Uterus (tissue), 3 donors: ENCODE measurements at regions not wholly inside any gene's neighbourhood (a gene's known extent, or its start where the extent isn't known, plus 50 kb on each side); places are given as distances from the start of the nearest gene placed in this dataset.

Source experiments
- DNase-seq, 2 donors: peaks; one replicate each; pipeline ENCODE4 v3.0.0-alpha.2; 2019 to 2020
- H3K27ac ChIP-seq, 2 donors: fragments of 200-600 bp; sonication (generic); 1 replicate in 1 of 2; 2 replicates in 1 of 2; pipeline ENCODE4 v1.5.1; 2016 to 2018
- H3K27me3 ChIP-seq, 2 donors: fragments of 200-600 bp; sonication (generic); one replicate each; pipeline ENCODE4 v1.5.1; 2018 to 2019; ENCODE audit warnings: control low read depth in 1 of 2
- H3K36me3 ChIP-seq, 2 donors: fragments of 200-600 bp; sonication (generic); one replicate each; pipeline ENCODE4 v1.5.1; 2019; ENCODE audit warnings: control low read depth in 1 of 2
- H3K4me1 ChIP-seq, 2 donors: fragments of 200-600 bp; sonication (generic); one replicate each; pipeline ENCODE4 v1.5.1; 2018 to 2019; ENCODE audit warnings: control low read depth in 1 of 2
- H3K4me3 ChIP-seq, 2 donors: fragments of 200-600 bp; sonication (generic); 1 replicate in 1 of 2; 2 replicates in 1 of 2; pipeline ENCODE4 v1.5.1; 2018 to 2019; ENCODE audit warnings: mild to moderate bottlenecking in 1 of 2
- H3K9me3 ChIP-seq, 2 donors: fragments of 200-600 bp; sonication (generic); one replicate each; pipeline ENCODE4 v1.5.1; 2019; ENCODE audit warnings: control low read depth in 1 of 2
- POLR2A ChIP-seq, 2 donors: fragments of 450-650 bp; IDR thresholded peaks; one replicate each; pipeline ENCODE4 v1.6.1; 2016; ENCODE audit warnings: antibody characterized with exemption in 2 of 2, mild to moderate bottlenecking in 1 of 2, moderate library complexity in 1 of 2
- intact Hi-C: fragments of 100-400 bp; cut with DNase I; formaldehyde crosslinking; loops from one replicate; pipeline ENCODE4 v1.15.1; 2023; ENCODE audit warnings: low total_unique reads
- TF ChIP-seq, protein P1 (sequence below), 4 experiments: fragments of 200-600 bp in 2 of 4; fragments of 450-650 bp in 2 of 4; sonication (generic) in 2 of 4; IDR thresholded peaks; one replicate each; pipeline ENCODE4 v1.5.1; 2016 to 2019; ENCODE audit warnings: antibody characterized with exemption in 4 of 4, mild to moderate bottlenecking in 2 of 4, moderate library complexity in 1 of 4
- donor health status: DM: yes; HTN: yes; CAD: no.

DNA sequence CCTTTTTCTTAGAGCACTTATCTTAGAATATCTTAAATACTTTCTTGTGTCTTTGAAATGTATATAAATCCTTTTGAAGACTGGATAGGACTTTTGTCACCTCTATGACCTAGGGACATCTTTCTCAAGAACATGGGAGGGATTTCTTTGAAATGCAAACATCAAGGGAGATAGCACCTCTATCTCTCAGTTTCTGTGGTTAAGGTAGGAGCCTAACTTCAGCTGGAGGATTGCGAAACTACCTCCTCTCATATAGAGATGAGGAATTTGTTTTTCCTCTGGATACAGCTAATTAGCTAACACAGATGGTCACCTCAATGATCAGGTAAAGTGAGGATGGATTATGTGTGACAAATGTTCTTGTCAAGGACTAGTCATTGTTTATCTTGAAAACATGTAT, 631.3 kb upstream of the IMPG1 start:
- Histone ChIP-seq H3K9me3 (no peaks in the 10 kb centered on the region), H3K36me3 (no peaks in the 10 kb centered on the region), H3K27me3 (no peaks in the 10 kb centered on the region), H3K4me1 (no peaks in the 10 kb centered on the region), H3K27ac (no peak overlapping the region), H3K4me3 (no peak overlapping the region)
- intact Hi-C loops: no loop called here
- TF ChIP-seq POLR2A (IDR thresholded peaks at IDR 0.05): no peak
- TF ChIP-seq, protein P1, sequence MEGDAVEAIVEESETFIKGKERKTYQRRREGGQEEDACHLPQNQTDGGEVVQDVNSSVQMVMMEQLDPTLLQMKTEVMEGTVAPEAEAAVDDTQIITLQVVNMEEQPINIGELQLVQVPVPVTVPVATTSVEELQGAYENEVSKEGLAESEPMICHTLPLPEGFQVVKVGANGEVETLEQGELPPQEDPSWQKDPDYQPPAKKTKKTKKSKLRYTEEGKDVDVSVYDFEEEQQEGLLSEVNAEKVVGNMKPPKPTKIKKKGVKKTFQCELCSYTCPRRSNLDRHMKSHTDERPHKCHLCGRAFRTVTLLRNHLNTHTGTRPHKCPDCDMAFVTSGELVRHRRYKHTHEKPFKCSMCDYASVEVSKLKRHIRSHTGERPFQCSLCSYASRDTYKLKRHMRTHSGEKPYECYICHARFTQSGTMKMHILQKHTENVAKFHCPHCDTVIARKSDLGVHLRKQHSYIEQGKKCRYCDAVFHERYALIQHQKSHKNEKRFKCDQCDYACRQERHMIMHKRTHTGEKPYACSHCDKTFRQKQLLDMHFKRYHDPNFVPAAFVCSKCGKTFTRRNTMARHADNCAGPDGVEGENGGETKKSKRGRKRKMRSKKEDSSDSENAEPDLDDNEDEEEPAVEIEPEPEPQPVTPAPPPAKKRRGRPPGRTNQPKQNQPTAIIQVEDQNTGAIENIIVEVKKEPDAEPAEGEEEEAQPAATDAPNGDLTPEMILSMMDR (IDR thresholded peaks at IDR 0.05): no peak
- no peak for DNase-seq

DNA sequence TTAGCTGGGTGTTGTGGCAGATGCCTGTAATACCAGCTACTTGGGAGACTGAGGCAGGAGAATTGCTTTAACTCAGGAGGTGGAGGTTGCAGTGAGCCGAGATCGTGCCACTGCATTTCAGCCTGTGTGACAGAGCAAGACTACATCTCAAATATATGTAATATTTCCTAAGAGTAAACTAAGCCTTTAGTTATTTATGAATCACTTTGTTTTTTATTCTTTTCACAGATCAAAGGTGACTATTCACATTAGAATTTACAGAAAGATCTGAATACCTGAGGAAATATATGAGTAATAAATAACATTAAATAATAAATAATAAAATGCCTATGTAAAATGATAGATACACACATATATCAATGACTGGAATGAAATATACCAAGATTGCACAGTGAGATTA, 630.8 kb upstream of the IMPG1 start:
- Histone ChIP-seq H3K4me1 (no peaks in the 10 kb centered on the region), H3K4me3 (no peak overlapping the region), H3K27me3 (no peaks in the 10 kb centered on the region), H3K36me3 (no peaks in the 10 kb centered on the region), H3K27ac (no peak overlapping the region), H3K9me3 (no peaks in the 10 kb centered on the region)
- TF ChIP-seq, protein P1 (IDR thresholded peaks at IDR 0.05): no peak
- no peak for TF ChIP-seq POLR2A (IDR thresholded peaks at IDR 0.05)
- intact Hi-C loops: no loop called here
- DNase-seq: no peak

DNA sequence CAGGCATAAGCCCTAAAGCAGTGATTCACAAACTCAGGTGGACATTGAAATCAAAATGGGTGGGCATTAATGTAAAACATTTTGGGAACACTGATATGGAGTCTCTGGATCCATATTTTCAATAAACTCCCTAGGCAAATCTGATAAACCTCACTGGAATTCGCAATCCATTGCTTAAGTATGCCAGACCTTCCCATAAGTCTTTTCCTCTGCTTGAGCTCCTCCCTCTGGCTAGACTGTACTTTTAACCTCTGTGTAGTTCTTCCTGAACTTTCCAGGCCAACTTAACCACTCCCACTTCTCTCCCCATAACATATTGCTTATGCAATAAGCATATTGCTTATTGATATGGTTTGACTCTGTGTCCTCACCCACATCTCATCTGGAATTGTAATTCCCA, 629.7 kb upstream of the IMPG1 start:
- intact Hi-C loops: no loop called here
- TF ChIP-seq POLR2A (IDR thresholded peaks at IDR 0.05): no peak
- TF ChIP-seq, protein P1 (IDR thresholded peaks at IDR 0.05): no peak
- no peaks in the 10 kb centered on the region for H3K9me3 ChIP-seq

DNA sequence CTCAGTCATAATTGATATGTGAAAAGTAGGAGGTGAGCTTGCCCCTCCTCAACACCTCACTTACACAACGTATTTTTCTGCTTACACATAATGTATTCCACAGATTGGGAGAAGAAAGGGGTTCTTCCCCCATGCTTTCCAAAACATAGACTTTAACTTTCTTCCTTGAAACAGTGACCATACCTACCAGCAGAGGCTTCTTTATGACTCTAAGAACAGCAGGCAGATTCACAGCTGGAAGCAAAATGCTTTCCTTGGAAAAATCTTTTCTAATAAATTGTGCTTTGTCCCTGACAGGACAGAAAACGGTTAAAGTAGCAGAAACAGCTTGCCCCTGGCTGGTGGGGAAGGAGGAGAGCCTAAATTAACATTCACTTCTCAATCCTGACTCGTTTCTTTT, 629.1 kb upstream of the IMPG1 start:
- H3K9me3 ChIP-seq: no peaks in the 10 kb centered on the region
- no peaks in the 10 kb centered on the region for H3K27me3 ChIP-seq
- intact Hi-C loops: no loop called here
- H3K36me3 ChIP-seq: no peaks in the 10 kb centered on the region
- DNase-seq: no peak
- H3K4me3 ChIP-seq: no peak overlapping the region
- no peak for TF ChIP-seq POLR2A (IDR thresholded peaks at IDR 0.05)
- TF ChIP-seq, protein P1 (IDR thresholded peaks at IDR 0.05): no peak
- no peaks in the 10 kb centered on the region for H3K4me1 ChIP-seq
- no peak overlapping the region for H3K27ac ChIP-seq

More for the DNA sequence above, 629.7 kb upstream of the IMPG1 start:
- H3K4me3 ChIP-seq: no peak overlapping the region
- DNase-seq: no peak
- H3K27ac ChIP-seq: no peak overlapping the region
- no peaks in the 10 kb centered on the region for H3K27me3 ChIP-seq
- H3K36me3 ChIP-seq: no peaks in the 10 kb centered on the region
- no peaks in the 10 kb centered on the region for H3K4me1 ChIP-seq

DNA sequence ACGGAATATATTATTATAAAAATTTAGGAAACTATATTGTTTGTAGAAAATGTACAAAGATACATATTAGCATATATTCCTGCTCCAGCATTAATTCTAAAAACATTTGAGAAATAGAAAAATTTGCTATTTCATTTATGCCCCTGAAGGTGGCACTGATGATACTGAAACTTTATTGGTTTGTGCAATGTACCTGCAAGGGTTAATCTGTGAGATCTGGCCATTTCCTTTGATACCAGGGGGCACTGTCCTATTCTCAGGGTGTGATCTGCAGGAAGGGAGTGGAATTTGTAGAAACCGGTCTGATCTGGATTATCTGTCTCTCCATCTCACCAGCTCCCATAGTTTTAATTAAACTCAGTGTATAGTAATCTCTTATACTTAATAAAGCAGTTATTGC, 625.1 kb upstream of the IMPG1 start:
- Histone ChIP-seq H3K27ac (no peak overlapping the region), H3K4me1 (no peaks in the 10 kb centered on the region), H3K27me3 (no peaks in the 10 kb centered on the region), H3K4me3 (no peak overlapping the region), H3K36me3 (no peaks in the 10 kb centered on the region), H3K9me3 (no peaks in the 10 kb centered on the region)
- DNase-seq: no peak
- TF ChIP-seq POLR2A (IDR thresholded peaks at IDR 0.05): no peak
- intact Hi-C loops: no loop called here

DNA sequence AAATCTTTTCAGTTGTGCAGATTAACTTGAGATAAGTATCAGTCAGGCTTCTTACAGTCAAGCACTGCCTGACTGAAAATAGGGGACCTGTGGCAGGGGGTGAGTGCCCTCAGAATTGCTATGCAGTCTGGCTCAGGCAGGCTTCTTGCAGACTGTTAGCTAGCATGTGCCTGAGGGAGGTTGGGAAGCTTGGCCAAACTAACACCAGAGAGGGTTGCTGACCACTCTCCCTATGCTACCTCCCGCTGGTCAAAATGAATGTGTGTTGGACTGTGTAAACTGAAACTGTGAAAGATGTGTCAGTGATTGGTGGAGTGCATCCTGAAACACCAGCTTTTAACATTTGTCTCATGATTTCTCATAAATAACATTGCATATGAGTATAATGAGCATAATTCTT, 622.3 kb upstream of the IMPG1 start:
- no peaks in the 10 kb centered on the region for H3K36me3 ChIP-seq
- no peak overlapping the region for H3K27ac ChIP-seq
- H3K4me3 ChIP-seq: no peak overlapping the region
- H3K27me3 ChIP-seq: no peaks in the 10 kb centered on the region
- intact Hi-C loops: no loop called here
- TF ChIP-seq, protein P1 (IDR thresholded peaks at IDR 0.05): no peak
- no peak for TF ChIP-seq POLR2A (IDR thresholded peaks at IDR 0.05)
- H3K9me3 ChIP-seq: no peaks in the 10 kb centered on the region
- no peaks in the 10 kb centered on the region for H3K4me1 ChIP-seq
- no peak for DNase-seq
